K562 (cell line): ENCODE measurements at regions not wholly inside any gene's neighbourhood (a gene's known extent, or its start where the extent isn't known, plus 50 kb on each side); places are given as distances from the start of the nearest gene placed in this dataset.

ENCODE experiments used
- ARID1B ChIP-seq: fragments of 450-650 bp; IDR thresholded peaks from 2 replicates; pipeline ENCODE4 v1.6.1; 2016; ENCODE audit warnings: antibody characterized with exemption, mild to moderate bottlenecking, inconsistent platforms
- BCLAF1 ChIP-seq, 2 experiments: fragments of 450-650 bp in 1 of 2; IDR thresholded peaks; 2 replicates each; pipeline ENCODE4 v1.6.1; 2011 to 2017; ENCODE audit warnings: low read depth in 2 of 2, antibody characterized with exemption in 1 of 2, borderline replicate concordance in 1 of 2, low read length in 1 of 2, mild to moderate bottlenecking in 1 of 2, mixed read lengths in 1 of 2; ENCODE audit not compliant: control insufficient read depth in 1 of 2
- DPF2 ChIP-seq: fragments of 450-650 bp; IDR thresholded peaks from 2 replicates; pipeline ENCODE4 v1.6.1; 2016
- ETS1 ChIP-seq: conservative IDR thresholded peaks from 2 replicates; pipeline ENCODE4 v1.6.1; 2011; ENCODE audit warnings: low read depth, mild to moderate bottlenecking, low read length; ENCODE audit not compliant: control insufficient read depth
- NR3C1 ChIP-seq: sonication (generic); formaldehyde crosslinking; IDR thresholded peaks from 2 replicates; pipeline ENCODE4 v1.8.1; 2022; ENCODE audit warnings: missing genetic modification reagents
- POLR2AphosphoS5 ChIP-seq: IDR thresholded peaks from 2 replicates; pipeline ENCODE4 v1.6.1; 2011; ENCODE audit warnings: mild to moderate bottlenecking, low read depth, low read length, moderate library complexity; ENCODE audit not compliant: control insufficient read depth, insufficient read depth
- SMAD1 ChIP-seq: fragments of 150-350 bp; IDR thresholded peaks from 2 replicates; pipeline ENCODE4 v1.6.1; 2014; ENCODE audit warnings: low read length, low read depth; ENCODE audit not compliant: partially characterized antibody
- STAT6 ChIP-seq: sonication (generic); formaldehyde crosslinking; IDR thresholded peaks from 2 replicates; pipeline ENCODE4 v1.8.1; 2023; ENCODE audit warnings: mild to moderate bottlenecking, missing genetic modification reagents
- TEAD4 ChIP-seq, 2 experiments: sonication (generic) in 1 of 2; formaldehyde crosslinking in 1 of 2; IDR thresholded peaks; 2 replicates each; pipeline versions ENCODE4 v1.6.1 to v1.8.0; 2012 to 2022; ENCODE audit warnings: borderline replicate concordance in 1 of 2, inconsistent platforms in 1 of 2, low read length in 1 of 2, mild to moderate bottlenecking in 1 of 2, missing genetic modification reagents in 1 of 2
- UBTF ChIP-seq, 2 experiments: IDR thresholded peaks; 2 replicates each; pipeline ENCODE4 v1.6.1; 2012; ENCODE audit warnings: improper control_type of control experiment in 2 of 2, low read depth in 2 of 2, low read length in 2 of 2, borderline replicate concordance in 1 of 2

GRCh38 chr2:180706694-180707093, 273.7 kb upstream of the UBE2E3 start (continued):
- no peak for TF ChIP-seq BCLAF1 (IDR thresholded peaks at IDR 0.05; ENCODE audit: borderline replicate concordance in 1 of 2, control insufficient read depth in 1 of 2, low read depth in 2 of 2, low read length in 1 of 2)
- peak; percentile 55; the same call in 1 of the 2 replicates for TF ChIP-seq DPF2
- peak; percentile 61; the same call in 1 of the 2 replicates for TF ChIP-seq TEAD4 (IDR thresholded peaks at IDR 0.05; ENCODE audit: low read length)
- no peak for TF ChIP-seq TEAD4 (CRISPR knock-in tag; IDR thresholded peaks at IDR 0.05; ENCODE audit: borderline replicate concordance)
- TF ChIP-seq POLR2AphosphoS5, result peak; percentile 31; the same call in 1 of the 2 replicates
- TF ChIP-seq SMAD1, result no peak
- no peak for TF ChIP-seq ETS1
- no peak for TF ChIP-seq STAT6 (CRISPR knock-in tag)
- TF ChIP-seq NR3C1 (CRISPR knock-in tag), result no peak
- TF ChIP-seq ARID1B, result peak; percentile 58
- TF ChIP-seq UBTF (IDR thresholded peaks at IDR 0.05; ENCODE audit: borderline replicate concordance in 1 of 2, low read depth in 2 of 2, low read length in 2 of 2), result no peak
